Liver (tissue), 8 donors: ENCODE measurements at regions not wholly inside any gene's neighbourhood (a gene's known extent, or its start where the extent isn't known, plus 50 kb on each side); places are given as distances from the start of the nearest gene placed in this dataset.

Source experiments
- DNase-seq: peaks from one replicate; pipeline ENCODE4 v3.0.0-alpha.2; 2017; ENCODE audit warnings: low spot score
- H3K27ac ChIP-seq, 2 donors: one replicate each; pipeline ENCODE4 v1.7.0; 2013; ENCODE audit warnings: inconsistent platforms in 2 of 2, low read length in 2 of 2, control low read depth in 1 of 2, low read depth in 1 of 2, mild to moderate bottlenecking in 1 of 2
- H3K27me3 ChIP-seq, 4 donors: one replicate each; pipeline versions ENCODE4 v1.6.1 to v1.7.0; 2013; ENCODE audit warnings: low read length in 3 of 4, inconsistent platforms in 1 of 4, mild to moderate bottlenecking in 1 of 4, moderate library complexity in 1 of 4; ENCODE audit not compliant: control insufficient read depth in 4 of 4, insufficient read depth in 4 of 4
- H3K36me3 ChIP-seq, 4 donors: one replicate each; pipeline versions ENCODE4 v1.6.1 to v1.7.0; 2013; ENCODE audit warnings: low read length in 3 of 4, mild to moderate bottlenecking in 3 of 4, low read depth in 1 of 4, moderate library complexity in 1 of 4; ENCODE audit not compliant: control insufficient read depth in 4 of 4, insufficient read depth in 3 of 4
- H3K4me1 ChIP-seq, 4 donors: one replicate each; pipeline versions ENCODE4 v1.6.1 to v1.7.0; 2013; ENCODE audit warnings: low read length in 3 of 4, mild to moderate bottlenecking in 3 of 4, moderate library complexity in 1 of 4; ENCODE audit not compliant: control insufficient read depth in 4 of 4, insufficient read depth in 4 of 4
- H3K4me3 ChIP-seq, 3 donors: one replicate each; pipeline versions ENCODE4 v1.6.1 to v1.7.0; 2013; ENCODE audit warnings: low read length in 3 of 3, control low read depth in 1 of 3, low read depth in 1 of 3, mild to moderate bottlenecking in 1 of 3
- H3K9ac ChIP-seq, 2 donors: one replicate each; pipeline ENCODE4 v1.7.0; 2013; ENCODE audit warnings: low read length in 2 of 2, mild to moderate bottlenecking in 2 of 2, moderate library complexity in 2 of 2, control low read depth in 1 of 2, low read depth in 1 of 2
- H3K9me3 ChIP-seq, 4 donors: one replicate each; pipeline versions ENCODE4 v1.6.1 to v1.7.0; 2013; ENCODE audit warnings: low read length in 3 of 4; ENCODE audit not compliant: control insufficient read depth in 4 of 4
- EGR1 ChIP-seq, 2 donors: IDR thresholded peaks; 2 replicates each; pipeline ENCODE4 v1.6.1; 2016 to 2018; ENCODE audit warnings: antibody characterized with exemption in 2 of 2, low read depth in 2 of 2
- FOXA1 ChIP-seq: IDR thresholded peaks from 2 replicates; pipeline ENCODE4 v1.6.1; 2016; ENCODE audit warnings: antibody characterized with exemption
- FOXA2 ChIP-seq: IDR thresholded peaks from 2 replicates; pipeline ENCODE4 v1.6.1; 2016; ENCODE audit warnings: antibody characterized with exemption
- GABPA ChIP-seq, 2 donors: IDR thresholded peaks in 1 of 2; conservative IDR thresholded peaks in 1 of 2; 2 replicates each; pipeline ENCODE4 v1.6.1; 2016; ENCODE audit warnings: antibody characterized with exemption in 2 of 2, mild to moderate bottlenecking in 1 of 2, moderate library complexity in 1 of 2
- HNF4A ChIP-seq, 2 donors: conservative IDR thresholded peaks; 2 replicates each; pipeline ENCODE4 v1.6.1; 2016; ENCODE audit warnings: antibody characterized with exemption in 2 of 2, mild to moderate bottlenecking in 2 of 2
- HNF4G ChIP-seq: IDR thresholded peaks from 2 replicates; pipeline ENCODE4 v1.6.1; 2016; ENCODE audit warnings: antibody characterized with exemption
- JUND ChIP-seq, 2 donors: IDR thresholded peaks; 2 replicates each; pipeline ENCODE4 v1.6.1; 2016; ENCODE audit warnings: antibody characterized with exemption in 2 of 2
- NR2F2 ChIP-seq: IDR thresholded peaks from 2 replicates; pipeline ENCODE4 v1.6.1; 2016; ENCODE audit warnings: antibody characterized with exemption
- RAD21 ChIP-seq, 2 donors: IDR thresholded peaks; 2 replicates each; pipeline ENCODE4 v1.6.1; 2016; ENCODE audit warnings: antibody characterized with exemption in 2 of 2, mild to moderate bottlenecking in 2 of 2
- SP1 ChIP-seq: IDR thresholded peaks from 2 replicates; pipeline ENCODE4 v1.6.1; 2018; ENCODE audit warnings: antibody characterized with exemption, mild to moderate bottlenecking
- TAF1 ChIP-seq: conservative IDR thresholded peaks from 2 replicates; pipeline ENCODE4 v1.6.1; 2016; ENCODE audit warnings: antibody characterized with exemption, mild to moderate bottlenecking
- YY1 ChIP-seq: IDR thresholded peaks from 2 replicates; pipeline ENCODE4 v1.6.1; 2016; ENCODE audit warnings: antibody characterized with exemption, mild to moderate bottlenecking
- WGBS: extraction: QIAGEN DNeasy Blood & Tissue Kit; methylation state at CpG from one replicate; pipeline ENCODE4 v1.1.7; 2013; 5-methylcytosine and 5-hydroxymethylcytosine counted together
- TF ChIP-seq, protein P1 (sequence below): IDR thresholded peaks from 2 replicates; pipeline ENCODE4 v1.6.1; 2016; ENCODE audit warnings: antibody characterized with exemption, mild to moderate bottlenecking
- TF ChIP-seq, protein P2 (sequence below): fragments of 150-350 bp; IDR thresholded peaks from 2 replicates; pipeline ENCODE4 v1.5.1; 2017; ENCODE audit warnings: improper control_type of control experiment, low read depth, low read length; ENCODE audit not compliant: missing input control
- TF ChIP-seq, protein P3 (sequence below): IDR thresholded peaks from 2 replicates; pipeline ENCODE4 v1.6.1; 2016; ENCODE audit warnings: antibody characterized with exemption
- TF ChIP-seq, protein P4 (sequence below): IDR thresholded peaks from 2 replicates; pipeline ENCODE4 v1.6.1; 2016; ENCODE audit warnings: antibody characterized with exemption
- TF ChIP-seq, protein P5 (sequence below): IDR thresholded peaks from 2 replicates; pipeline ENCODE4 v1.6.1; 2016; ENCODE audit warnings: antibody characterized with exemption
- donor health status: healthy.
- donor health status: healthy.
- donor health status: healthy.
- donor health status: healthy.
- donor health status: healthy.

DNA sequence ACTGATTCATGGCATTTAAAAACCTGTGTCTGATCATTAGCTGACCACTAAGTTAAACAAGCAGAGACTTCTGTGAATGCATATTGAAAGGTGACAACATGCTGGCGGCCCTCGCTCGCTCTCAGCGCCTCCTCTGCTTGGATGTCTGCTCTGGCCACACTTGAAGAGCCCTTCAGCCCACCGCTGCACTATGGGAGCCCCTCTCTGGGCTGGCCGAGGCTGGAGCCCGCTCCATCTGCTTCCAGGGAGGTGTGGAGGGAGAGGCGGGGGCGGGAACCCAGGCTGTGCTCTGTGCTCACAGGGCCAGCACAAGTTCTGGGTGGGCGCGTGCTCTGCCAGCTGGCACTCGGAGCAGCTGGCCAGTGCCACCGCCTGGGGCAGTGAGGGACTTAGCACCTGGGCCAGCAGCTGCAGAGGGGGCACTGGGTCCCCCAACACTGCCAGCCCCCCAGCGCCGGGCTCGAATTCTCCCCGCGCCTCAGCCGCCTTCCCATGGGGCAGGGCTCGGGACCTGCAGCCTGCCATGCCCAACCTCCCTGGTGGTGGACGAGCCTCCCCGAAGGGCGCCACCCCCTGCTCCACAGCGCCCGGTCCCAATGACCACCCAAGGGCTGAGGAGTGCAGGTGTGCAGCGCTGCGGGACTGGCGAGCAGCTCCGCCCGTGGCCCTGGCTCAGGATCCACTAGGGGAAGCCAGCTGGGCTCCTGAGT lies 252.4 kb downstream of the ZIC4 start:
- no peaks in the 10 kb centered on the region for H3K36me3 ChIP-seq
- no peaks in the 10 kb centered on the region for H3K4me1 ChIP-seq
- no peak overlapping the region for H3K9ac ChIP-seq
- H3K9me3 ChIP-seq = peaks cover 0 to 2% (median 0%) of the 10 kb centered on the region in 4 donors
- H3K27me3 ChIP-seq = no peaks in the 10 kb centered on the region
- TF ChIP-seq, protein P1, sequence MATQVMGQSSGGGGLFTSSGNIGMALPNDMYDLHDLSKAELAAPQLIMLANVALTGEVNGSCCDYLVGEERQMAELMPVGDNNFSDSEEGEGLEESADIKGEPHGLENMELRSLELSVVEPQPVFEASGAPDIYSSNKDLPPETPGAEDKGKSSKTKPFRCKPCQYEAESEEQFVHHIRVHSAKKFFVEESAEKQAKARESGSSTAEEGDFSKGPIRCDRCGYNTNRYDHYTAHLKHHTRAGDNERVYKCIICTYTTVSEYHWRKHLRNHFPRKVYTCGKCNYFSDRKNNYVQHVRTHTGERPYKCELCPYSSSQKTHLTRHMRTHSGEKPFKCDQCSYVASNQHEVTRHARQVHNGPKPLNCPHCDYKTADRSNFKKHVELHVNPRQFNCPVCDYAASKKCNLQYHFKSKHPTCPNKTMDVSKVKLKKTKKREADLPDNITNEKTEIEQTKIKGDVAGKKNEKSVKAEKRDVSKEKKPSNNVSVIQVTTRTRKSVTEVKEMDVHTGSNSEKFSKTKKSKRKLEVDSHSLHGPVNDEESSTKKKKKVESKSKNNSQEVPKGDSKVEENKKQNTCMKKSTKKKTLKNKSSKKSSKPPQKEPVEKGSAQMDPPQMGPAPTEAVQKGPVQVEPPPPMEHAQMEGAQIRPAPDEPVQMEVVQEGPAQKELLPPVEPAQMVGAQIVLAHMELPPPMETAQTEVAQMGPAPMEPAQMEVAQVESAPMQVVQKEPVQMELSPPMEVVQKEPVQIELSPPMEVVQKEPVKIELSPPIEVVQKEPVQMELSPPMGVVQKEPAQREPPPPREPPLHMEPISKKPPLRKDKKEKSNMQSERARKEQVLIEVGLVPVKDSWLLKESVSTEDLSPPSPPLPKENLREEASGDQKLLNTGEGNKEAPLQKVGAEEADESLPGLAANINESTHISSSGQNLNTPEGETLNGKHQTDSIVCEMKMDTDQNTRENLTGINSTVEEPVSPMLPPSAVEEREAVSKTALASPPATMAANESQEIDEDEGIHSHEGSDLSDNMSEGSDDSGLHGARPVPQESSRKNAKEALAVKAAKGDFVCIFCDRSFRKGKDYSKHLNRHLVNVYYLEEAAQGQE = no peak
- no peak for TF ChIP-seq HNF4A (conservative IDR thresholded peaks at IDR 0.05)
- no peak for TF ChIP-seq HNF4G
- TF ChIP-seq FOXA1 = no peak
- no peak for TF ChIP-seq TAF1
- no peak for TF ChIP-seq YY1
- no peak for TF ChIP-seq RAD21 (IDR thresholded peaks at IDR 0.05)
- no peak for TF ChIP-seq SP1
- TF ChIP-seq, protein P2, sequence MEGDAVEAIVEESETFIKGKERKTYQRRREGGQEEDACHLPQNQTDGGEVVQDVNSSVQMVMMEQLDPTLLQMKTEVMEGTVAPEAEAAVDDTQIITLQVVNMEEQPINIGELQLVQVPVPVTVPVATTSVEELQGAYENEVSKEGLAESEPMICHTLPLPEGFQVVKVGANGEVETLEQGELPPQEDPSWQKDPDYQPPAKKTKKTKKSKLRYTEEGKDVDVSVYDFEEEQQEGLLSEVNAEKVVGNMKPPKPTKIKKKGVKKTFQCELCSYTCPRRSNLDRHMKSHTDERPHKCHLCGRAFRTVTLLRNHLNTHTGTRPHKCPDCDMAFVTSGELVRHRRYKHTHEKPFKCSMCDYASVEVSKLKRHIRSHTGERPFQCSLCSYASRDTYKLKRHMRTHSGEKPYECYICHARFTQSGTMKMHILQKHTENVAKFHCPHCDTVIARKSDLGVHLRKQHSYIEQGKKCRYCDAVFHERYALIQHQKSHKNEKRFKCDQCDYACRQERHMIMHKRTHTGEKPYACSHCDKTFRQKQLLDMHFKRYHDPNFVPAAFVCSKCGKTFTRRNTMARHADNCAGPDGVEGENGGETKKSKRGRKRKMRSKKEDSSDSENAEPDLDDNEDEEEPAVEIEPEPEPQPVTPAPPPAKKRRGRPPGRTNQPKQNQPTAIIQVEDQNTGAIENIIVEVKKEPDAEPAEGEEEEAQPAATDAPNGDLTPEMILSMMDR = no peak
- no peak for TF ChIP-seq FOXA2
- TF ChIP-seq, protein P3, sequence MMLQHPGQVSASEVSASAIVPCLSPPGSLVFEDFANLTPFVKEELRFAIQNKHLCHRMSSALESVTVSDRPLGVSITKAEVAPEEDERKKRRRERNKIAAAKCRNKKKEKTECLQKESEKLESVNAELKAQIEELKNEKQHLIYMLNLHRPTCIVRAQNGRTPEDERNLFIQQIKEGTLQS = no peak
- TF ChIP-seq, protein P4, sequence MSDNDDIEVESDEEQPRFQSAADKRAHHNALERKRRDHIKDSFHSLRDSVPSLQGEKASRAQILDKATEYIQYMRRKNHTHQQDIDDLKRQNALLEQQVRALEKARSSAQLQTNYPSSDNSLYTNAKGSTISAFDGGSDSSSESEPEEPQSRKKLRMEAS = no peak
- H3K4me3 ChIP-seq = no peak overlapping the region
- whole genome bisulfite sequencing = 91% methylated on average over 30 of the region's 30 CpGs
- DNase-seq = no peak
- no peak overlapping the region for H3K27ac ChIP-seq

DNA sequence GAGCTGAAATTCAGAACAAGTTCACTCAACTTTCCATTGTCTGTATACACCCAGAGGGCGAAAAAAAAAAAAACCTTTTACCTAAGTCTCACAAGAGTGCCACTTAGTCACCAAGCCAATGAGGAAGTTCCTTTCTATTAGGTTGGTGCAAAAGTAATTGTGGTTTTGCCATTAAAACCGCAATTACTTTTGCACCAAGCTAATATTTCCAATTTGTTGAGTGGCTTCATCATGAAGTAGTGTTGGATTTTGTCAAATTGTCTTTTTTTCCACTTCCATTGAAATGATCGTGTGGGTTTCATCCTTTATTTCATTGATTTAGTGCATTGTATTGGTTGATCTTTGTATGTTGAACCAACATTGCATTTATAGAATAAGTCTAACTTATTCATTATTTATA lies 253.9 kb downstream of the ZIC4 start:
- H3K9me3 ChIP-seq = peaks cover 0 to 2% (median 0%) of the 10 kb centered on the region in 4 donors
- TF ChIP-seq, protein P5, sequence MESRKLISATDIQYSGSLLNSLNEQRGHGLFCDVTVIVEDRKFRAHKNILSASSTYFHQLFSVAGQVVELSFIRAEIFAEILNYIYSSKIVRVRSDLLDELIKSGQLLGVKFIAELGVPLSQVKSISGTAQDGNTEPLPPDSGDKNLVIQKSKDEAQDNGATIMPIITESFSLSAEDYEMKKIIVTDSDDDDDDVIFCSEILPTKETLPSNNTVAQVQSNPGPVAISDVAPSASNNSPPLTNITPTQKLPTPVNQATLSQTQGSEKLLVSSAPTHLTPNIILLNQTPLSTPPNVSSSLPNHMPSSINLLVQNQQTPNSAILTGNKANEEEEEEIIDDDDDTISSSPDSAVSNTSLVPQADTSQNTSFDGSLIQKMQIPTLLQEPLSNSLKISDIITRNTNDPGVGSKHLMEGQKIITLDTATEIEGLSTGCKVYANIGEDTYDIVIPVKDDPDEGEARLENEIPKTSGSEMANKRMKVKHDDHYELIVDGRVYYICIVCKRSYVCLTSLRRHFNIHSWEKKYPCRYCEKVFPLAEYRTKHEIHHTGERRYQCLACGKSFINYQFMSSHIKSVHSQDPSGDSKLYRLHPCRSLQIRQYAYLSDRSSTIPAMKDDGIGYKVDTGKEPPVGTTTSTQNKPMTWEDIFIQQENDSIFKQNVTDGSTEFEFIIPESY = no peak
- TF ChIP-seq SP1 = no peak
- TF ChIP-seq TAF1 = no peak
- no peak for TF ChIP-seq FOXA2
- TF ChIP-seq JUND (IDR thresholded peaks at IDR 0.05) = no peak
- TF ChIP-seq FOXA1 = no peak
- TF ChIP-seq, protein P2 = no peak
- TF ChIP-seq YY1 = no peak
- TF ChIP-seq NR2F2 = no peak
- TF ChIP-seq GABPA (IDR thresholded peaks at IDR 0.05 in 1 of 2, conservative IDR thresholded peaks at IDR 0.05 in 1 of 2) = no peak
- no peak for TF ChIP-seq RAD21 (IDR thresholded peaks at IDR 0.05)
- no peak for TF ChIP-seq HNF4A (conservative IDR thresholded peaks at IDR 0.05)
- TF ChIP-seq, protein P3 = no peak
- no peak for TF ChIP-seq EGR1 (IDR thresholded peaks at IDR 0.05; ENCODE audit: low read depth in 2 of 2)
- TF ChIP-seq, protein P4 = no peak
- H3K27ac ChIP-seq = no peak overlapping the region
- no peak overlapping the region for H3K4me3 ChIP-seq
- H3K36me3 ChIP-seq = no peaks in the 10 kb centered on the region
- H3K27me3 ChIP-seq = no peaks in the 10 kb centered on the region
- no peak for DNase-seq
- no peaks in the 10 kb centered on the region for H3K4me1 ChIP-seq
- 71% methylated on average over 3 of the region's 3 CpGs for WGBS
- H3K9ac ChIP-seq = no peak overlapping the region
